Hematopoietic multipotent progenitor cell treated with erythropoietin and hydrocortisone succinate and interleukin-3 and kit ligand, for 6 days (in vitro differentiated cells): ENCODE measurements at regions not wholly inside any gene's neighbourhood (a gene's known extent, or its start where the extent isn't known, plus 50 kb on each side); places are given as distances from the start of the nearest gene placed in this dataset.

Experiments used
- DNase-seq: peaks from one replicate; pipeline ENCODE4 v3.0.0-alpha.2; 2015

GRCh38 chr10:44627591-44628354, 242.9 kb upstream of the CXCL12 start:
- DNase-seq: no peak

GRCh38 chr10:44628921-44629320, 244.0 kb upstream of the CXCL12 start:
- DNase-seq: peak; percentile 7

GRCh38 chr10:44635176-44635575, 250.3 kb upstream of the CXCL12 start:
- no peak for DNase-seq

GRCh38 chr10:44636625-44637024, 251.7 kb upstream of the CXCL12 start:
- DNase-seq: no peak

GRCh38 chr10:44640429-44640828, 255.5 kb upstream of the CXCL12 start:
- no peak for DNase-seq

GRCh38 chr10:44647473-44647872, 262.6 kb upstream of the CXCL12 start:
- no peak for DNase-seq

- DNase-seq: no peak
Measured at GRCh38 chr10:44647877-44648542, 263.1 kb upstream of the CXCL12 start.

GRCh38 chr10:44650691-44651661, 260.2 kb upstream of the TMEM72 start:
- no peak for DNase-seq

- DNase-seq: no peak
Measured at GRCh38 chr10:44651834-44652233, 259.3 kb upstream of the TMEM72 start.

GRCh38 chr10:44659320-44659719, 251.8 kb upstream of the TMEM72 start:
- no peak for DNase-seq

- no peak for DNase-seq
Measured at GRCh38 chr10:44660271-44660670, 250.9 kb upstream of the TMEM72 start.

GRCh38 chr10:44662051-44662450, 249.1 kb upstream of the TMEM72 start:
- DNase-seq: no peak

- DNase-seq: no peak
Measured at GRCh38 chr10:44668336-44668735, 242.8 kb upstream of the TMEM72 start.

GRCh38 chr10:44671319-44671718, 239.8 kb upstream of the TMEM72 start:
- no peak for DNase-seq

GRCh38 chr10:44673245-44673983, 237.7 kb upstream of the TMEM72 start:
- no peak for DNase-seq

GRCh38 chr10:44674536-44675386, 236.4 kb upstream of the TMEM72 start:
- peak; percentile 6 for DNase-seq

GRCh38 chr10:44675387-44675874, 235.7 kb upstream of the TMEM72 start:
- DNase-seq: no peak

- no peak for DNase-seq
Measured at GRCh38 chr10:44680764-44681163, 230.4 kb upstream of the TMEM72 start.

GRCh38 chr10:44682507-44682906, 228.6 kb upstream of the TMEM72 start:
- DNase-seq: no peak

- no peak for DNase-seq
Measured at GRCh38 chr10:44684661-44685060, 226.5 kb upstream of the TMEM72 start.

- DNase-seq: no peak
Measured at GRCh38 chr10:44685220-44685619, 225.9 kb upstream of the TMEM72 start.
